ENCODE measurements at regions not wholly inside any gene's neighbourhood (a gene's known extent, or its start where the extent isn't known, plus 50 kb on each side); places are given as distances from the start of the nearest gene placed in this dataset.

DNA sequence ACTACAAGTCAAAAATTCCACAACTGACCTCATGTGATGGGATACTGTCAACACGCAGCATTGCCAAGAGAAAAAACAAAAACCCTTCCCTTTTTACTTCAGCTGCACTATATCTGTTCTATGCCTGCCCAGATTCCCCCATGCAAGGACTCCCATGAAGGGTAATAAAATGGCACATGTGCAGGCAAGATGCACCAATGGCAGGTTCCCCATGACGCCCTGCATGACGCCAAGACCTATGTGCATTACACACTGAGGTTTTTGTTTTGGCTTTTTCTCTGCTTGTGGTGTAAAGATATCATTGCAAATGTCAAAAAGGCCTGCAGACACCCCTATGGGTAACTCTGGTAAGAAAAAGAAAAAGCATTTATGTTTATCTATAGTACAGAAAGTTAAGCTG lies 403.4 kb downstream of the HDGFL1 start:
- TF ChIP-seq CTCF (IDR thresholded peaks at IDR 0.05) (no peak), POLR2A (IDR thresholded peaks at IDR 0.05) (no peak), POLR2AphosphoS5 (IDR thresholded peaks at IDR 0.05) (no peak), EP300 (IDR thresholded peaks at IDR 0.05) (no peak)

Data from stomach (tissue), 4 donors.